CD1c-positive myeloid dendritic cell (primary cell): ENCODE measurements at regions not wholly inside any gene's neighbourhood (a gene's known extent, or its start where the extent isn't known, plus 50 kb on each side); places are given as distances from the start of the nearest gene placed in this dataset.
"Not testable (repeated sequence)": the region's sequence is repeated elsewhere in the genome, so short reads cannot be mapped to it uniquely, and the experiment has no call there.

Experiments
- DNase-seq: peaks from one replicate; pipeline ENCODE4 v3.0.0-alpha.2; 2016; ENCODE audit errors: extremely low spot score

DNA sequence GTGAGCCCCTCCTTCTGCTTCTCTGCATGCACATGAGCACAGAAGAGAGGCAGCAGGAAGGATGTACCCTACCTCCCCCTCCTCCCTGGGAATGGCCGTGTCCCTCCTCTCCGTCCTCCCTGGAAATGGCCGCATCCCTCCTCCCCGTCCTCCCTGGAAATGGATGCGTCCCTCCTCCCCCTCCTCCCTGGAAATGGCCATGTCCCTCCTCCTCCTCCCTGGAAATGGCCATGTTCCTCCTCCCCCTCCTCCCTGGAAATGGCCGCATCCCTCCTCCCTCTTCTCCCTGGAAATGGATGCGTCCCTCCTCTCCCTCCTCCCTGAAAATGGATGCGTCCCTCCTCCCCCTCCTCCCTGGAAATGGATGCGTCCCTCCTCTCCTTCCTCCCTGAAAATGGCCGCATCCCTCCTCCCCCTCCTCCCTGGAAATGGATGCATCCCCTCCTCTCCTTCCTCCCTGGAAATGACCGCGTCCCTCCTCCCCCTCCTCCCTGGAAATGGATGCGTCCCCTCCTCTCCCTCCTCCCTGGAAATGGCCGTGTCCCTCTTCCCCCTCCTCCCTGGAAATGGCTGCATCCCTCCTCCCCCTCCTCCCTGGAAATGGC, 428.6 kb downstream of the AACS start:
- no peak for DNase-seq

DNA sequence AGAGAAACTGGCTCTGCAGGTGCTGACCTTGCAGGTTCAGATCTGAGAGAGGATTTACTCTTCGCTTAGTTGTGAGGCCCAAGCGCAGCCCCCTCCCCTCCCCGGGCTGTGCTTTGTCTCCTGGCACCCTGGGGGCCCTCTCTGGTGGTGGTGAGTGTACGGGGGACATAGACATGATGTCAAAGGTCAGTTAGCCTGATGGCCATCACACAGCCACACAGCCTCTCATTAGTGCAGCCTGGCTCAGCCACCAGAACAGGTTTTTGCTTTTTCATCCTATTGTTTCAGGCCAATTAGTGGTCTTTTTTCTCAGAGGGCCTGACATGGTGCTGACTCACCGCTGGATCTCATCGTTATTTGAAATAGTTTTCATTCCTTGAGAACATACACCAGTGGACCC, 437.9 kb downstream of the AACS start:
- no peak for DNase-seq

DNA sequence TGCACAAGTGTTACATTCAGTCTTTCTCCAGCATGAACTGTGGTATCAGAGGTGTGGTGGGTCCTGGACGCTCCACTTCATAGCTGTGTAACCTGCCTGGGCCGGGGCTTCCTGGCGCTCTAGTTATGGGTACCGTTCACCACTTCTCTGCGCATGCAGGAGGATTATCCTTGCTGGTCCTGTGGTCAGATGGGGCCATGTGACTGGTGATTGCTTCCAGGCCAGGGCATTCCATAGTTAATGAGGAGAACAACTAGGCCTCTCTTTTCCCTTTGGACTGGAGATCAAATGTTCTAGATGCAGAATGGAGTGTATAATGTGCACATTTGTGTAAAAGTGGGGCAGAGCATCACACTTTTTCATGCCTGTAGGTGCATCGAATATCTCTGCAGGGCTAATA, 444.0 kb downstream of the AACS start:
- DNase-seq, result no peak

DNA sequence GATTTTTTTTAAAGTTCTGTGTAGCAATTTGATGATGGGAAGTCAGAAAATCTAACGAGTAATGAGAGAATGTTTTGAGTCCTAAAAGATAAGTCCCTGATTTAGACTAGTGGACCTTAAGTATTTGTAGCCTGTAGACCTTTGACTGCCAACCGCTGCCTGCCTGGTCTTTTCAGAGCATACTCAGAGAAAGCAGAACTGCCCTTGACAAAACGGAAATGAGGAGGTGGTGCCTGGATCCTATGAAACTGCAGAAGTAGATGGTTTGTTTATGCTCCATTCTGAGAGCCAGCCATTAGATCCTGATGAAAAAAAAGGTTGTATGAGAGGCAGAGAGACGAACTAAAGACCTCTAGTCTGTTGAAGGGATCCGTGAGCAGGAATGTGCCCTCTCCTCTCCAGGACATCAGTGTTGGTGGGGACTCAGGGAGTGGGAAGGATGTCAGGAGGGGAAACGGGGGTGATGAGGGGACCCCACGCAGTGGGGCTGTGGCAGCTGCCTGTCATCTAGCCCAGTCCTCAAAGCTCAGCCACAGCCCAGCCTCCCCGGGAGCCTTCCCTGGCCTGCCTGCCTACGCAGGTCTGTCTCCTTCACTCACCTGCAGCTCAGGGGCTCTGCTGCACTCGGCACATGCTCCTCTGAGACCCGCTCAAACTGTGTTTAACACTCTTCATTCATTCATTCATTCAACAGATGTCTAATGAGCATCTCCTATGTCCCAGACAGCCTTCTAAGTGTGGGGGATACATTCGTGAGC, 447.5 kb downstream of the AACS start:
- DNase-seq, result peak; percentile 10

DNA sequence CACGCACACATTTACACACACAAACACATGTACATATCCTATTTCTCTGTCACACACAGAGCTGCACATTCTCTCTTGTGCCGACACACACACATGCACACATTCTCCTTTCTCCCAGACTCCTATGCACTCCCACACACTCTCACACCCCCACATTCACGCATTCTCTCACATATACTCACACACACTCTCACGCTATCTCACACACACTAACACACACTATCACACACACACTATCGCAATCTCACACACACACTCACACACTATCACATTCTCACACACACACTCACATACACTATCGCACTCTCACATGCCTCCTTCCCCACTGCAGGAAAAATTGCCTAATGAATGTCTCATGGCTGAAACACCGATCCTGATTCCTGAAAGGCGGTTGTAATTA, 450.7 kb downstream of the AACS start:
- no peak for DNase-seq

DNA sequence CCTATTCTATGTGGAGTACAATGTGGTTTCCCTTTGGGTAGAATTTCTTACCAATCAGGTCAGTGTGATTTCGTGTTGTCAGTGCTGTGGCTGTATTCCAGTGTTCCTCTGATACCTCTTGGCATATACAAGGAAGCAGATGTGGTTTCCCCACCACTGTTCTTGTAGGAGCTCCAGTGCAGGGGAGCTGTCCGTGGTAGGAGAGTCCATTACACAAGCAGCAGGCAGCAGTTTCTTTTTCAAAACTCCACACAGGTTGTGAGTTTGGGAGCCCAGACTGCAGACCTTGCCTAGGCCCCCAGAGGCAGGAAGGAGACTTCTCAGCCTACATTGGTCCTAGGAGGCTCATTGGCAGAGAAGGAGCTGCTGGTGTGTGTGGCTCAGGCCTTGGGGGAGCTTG, 452.8 kb downstream of the AACS start:
- DNase-seq, result no peak

DNA sequence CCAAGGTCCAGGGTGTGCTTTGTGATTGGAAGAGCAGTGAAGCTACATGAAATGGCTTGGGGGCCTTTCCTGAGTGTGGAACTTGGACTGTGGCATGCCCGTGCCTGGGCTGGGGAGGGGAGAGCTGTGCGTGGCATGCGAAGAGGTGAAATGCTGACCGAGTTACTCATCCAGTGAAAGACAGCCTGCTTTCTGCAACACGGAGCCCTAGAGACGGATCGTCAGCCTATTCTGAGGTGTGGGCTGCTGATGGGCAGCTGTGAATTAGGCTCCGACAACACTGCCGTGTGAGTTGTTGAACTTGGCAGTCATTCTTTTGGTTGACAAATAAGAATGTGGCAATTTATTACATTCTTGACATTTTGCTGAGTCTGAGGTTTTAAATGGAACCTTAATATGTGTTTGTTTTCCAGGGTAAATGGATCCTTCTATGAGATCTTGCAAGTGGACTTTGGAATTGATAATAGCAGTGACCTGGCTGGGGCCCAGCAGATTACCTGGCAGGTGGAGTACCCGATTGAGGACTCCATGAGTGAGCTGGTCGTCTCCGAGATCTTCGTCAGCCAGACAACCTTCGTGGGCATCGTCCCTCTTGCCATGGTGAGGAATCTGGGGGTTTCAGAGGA, 453.9 kb downstream of the AACS start:
- no peak for DNase-seq

DNA sequence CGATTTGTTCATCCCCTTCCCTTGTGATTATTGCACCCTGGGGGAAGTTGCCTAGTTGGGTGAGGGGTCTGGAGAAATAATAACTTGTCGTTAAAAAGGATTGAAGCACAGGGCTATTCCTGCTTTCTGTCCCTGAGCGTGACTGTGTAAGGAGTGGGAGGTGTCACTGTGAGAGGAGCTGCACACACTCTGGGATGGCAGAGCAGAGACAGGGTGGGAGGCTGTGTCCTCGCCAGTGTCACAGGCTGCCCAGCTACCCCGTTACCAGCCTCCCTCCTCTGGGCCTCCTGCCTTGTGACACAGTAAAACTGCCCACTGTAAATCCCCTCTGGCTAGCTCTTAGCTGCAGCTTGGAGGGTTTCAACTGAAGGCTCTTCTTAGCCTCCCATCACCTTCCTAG, 460.6 kb downstream of the AACS start:
- DNase-seq, result no peak

DNA sequence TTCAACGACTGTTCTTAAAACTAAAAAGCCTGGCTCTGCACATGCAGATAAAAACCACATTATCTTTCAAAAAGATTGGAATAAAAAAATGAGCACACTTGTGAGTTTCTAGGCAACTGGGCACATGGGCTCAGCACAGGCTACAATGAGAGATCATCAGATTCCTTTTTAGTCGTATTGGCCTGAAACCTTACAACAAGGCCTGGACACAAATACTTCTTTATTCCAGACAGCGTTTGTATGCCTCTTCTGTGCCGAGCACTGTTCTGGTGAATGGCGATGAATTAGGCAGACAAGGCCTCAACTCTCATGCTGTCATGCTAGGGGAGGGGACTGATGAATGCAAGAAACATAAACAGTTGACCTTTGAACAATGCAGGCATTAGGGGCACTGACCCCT, 463.0 kb downstream of the AACS start:
- DNase-seq, result no peak

DNA sequence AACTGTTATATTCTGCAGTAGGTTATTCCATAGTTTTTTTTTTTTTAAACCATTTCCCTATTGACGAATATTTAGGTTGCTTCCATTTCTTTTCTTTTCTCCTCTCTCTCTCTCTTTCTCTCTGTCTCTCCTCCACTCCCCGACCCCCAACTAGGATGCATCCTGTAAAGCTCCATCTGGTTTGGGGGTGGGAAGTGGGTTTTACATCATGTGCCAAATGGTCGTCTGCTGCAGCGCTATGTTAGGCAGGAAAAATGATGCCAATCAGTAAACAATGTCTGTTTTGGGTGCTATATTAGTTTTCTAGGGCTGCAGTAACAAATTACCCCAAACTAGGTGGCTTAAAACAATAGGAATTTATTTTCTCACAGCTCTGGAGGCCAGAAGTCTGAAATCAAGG, 465.0 kb downstream of the AACS start:
- DNase-seq, result no peak

DNA sequence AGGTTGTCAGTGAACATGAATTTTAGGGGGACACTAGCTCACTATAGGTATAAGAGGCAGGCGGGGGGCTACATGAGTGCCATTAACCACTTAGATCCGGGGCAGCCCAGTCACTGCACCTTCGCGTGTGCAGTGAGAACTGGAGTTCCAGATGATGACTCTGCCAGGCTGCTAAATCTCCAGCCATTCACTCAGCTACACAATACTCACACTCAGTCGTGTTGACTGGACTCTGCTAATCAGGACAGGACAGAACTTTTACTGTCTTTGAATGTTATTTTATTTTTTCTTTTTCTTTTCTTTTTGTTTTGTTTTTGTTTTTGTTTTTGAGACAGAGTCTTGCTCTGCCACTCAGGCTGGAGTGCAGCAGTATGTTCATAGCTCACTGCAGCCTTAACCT, 465.6 kb downstream of the AACS start:
- no peak for DNase-seq

DNA sequence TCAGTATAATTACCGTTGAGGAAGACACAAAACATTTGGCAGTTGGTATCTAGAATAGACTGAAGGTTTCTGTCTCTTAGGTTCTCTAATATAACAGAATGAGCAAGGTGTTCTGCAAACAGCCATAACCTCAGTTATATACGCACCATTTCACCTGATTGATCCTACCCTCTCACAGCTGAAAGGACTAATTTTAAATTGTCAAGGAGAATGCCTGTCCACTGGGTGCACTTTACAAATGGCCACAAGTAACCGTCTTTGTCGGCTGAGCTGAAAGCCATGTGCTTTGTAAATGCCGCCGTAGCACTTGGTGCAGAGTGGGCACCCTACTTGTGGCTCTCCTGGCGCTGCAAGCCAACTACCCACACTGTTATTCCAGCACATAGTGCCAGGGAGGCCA, 466.3 kb downstream of the AACS start:
- DNase-seq, result no peak

DNA sequence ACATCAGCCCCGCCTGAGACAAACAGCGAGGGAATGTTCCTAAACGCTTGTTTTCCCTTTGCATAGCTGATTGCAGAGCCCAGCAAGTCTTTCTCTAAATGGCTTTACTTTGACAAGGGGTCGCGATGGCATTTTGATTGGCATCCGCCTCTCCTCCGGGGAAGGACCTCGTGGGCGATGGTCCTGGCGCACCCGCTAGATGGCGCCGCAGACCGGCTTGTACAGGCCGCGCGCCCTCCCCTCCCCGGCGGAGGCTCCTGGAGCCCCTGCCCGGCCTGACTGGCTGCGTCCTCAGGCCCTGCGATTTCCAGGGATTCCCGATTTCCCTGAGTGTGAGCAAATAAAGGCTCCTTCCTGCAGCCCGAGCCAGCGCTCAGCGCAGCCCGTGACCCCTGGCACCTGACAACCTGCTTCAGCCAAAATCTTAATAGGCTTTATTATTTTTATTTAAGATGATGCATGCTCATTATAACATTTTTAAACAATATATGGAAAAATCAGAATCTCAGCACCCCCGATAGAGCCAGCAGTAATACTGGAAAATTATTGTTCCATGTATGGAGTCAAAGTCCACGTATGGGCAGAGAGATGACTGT, 468.3 kb downstream of the AACS start:
- DNase-seq, result no peak

DNA sequence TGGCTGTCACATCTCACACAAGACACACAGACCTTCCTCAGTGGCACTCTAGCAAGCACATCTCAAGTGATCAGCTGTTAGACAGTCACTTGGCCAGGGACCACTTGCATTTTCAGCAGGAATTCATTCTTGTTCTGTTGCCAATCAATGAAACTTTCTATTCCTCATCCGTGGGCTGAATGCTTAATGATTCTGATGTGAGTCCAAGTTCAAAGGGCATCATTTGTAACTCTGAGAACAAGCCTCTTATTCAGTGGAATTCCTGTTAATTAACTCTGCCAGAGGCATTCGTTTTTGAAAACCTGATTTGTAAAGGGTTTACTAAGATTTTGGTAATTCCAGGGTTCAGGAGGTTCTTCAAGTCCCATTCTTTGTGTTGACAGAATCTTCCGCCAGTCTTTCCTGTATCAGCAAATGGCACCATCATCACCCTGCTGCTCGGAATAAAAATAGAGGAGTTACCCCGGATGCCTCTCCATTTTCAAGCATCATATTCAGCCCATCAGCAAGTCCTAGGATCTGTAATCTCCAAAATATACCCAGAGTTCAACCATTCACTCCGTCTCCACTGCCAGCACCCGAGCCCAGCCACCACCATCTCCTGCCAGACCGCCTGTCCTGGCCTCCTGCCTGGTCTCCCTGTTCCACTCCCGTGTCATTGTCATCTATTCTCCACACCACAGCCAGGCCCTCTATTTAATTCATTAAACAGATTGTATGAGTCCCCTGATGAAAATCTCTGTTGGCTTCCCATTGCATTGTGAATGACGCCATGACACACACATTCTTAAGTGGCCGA, 473.4 kb downstream of the AACS start:
- DNase-seq, result no peak

DNA sequence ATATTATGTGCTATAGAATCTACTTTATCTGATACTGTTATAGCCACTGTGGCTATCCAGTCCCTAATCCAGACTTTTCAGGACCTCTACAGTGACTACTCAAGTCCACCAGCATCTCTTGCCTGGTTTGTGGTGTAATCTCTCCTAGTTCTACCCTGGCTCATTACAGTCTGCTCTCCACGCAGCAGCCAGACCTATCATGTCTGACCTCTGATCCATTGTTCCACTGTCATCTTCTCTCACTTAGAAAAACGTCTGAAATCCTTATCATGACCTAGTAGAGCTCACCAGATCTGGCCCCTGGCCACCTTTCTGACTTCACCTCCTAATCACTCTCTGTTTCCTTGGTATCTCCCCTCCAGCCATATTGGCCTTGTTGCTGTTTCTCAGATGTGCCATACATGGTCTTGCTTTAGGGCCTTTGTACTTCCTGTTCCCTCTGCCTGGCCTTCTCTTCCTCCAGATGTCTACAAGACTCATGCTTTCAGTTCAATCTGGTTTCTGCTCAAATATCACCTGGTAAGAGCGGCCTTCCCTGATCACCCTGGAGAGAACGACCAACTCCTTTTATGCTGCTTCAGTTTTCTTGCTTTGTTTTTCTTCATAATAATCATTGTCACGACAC, 475.5 kb downstream of the AACS start:
- DNase-seq, result no peak

DNA sequence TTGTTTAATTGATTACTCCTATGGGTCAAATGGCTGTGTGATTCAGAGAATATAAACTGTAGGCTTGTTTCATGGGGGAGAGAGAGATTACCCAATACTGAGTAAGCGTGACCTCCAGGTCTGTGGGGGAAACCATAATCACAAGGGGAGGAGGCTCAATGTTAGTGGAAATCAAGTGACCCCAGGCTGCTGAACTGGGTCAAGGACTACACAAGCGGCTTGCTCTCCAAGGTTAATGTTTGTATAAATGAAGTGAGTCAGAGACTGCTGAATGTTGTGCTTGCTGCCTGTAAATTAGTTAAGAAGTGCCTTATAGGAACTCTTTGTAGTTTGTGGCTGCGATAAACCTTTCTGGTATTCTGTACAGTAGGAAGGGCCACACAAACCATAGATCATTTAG, 479.7 kb downstream of the AACS start:
- no peak for DNase-seq

DNA sequence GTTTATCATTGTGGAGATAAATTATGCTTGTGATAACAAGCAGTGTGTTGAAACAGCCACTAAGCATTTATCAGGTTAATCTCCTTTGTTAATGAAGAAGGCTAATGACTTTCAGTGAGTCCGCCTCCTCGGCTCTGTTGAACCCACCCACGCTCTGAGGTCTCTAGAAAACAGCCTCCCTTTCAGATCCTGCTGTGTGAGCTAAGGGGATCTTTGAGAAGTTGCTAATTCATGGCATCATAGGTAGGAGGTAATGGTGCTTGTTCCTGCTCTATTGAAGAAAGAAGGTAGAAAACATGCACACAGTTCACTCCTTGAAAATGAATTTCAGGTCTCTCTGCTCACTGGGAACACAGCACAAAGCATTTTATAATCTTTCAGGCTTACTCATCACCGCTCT, 483.9 kb downstream of the AACS start:
- DNase-seq, result no peak

DNA sequence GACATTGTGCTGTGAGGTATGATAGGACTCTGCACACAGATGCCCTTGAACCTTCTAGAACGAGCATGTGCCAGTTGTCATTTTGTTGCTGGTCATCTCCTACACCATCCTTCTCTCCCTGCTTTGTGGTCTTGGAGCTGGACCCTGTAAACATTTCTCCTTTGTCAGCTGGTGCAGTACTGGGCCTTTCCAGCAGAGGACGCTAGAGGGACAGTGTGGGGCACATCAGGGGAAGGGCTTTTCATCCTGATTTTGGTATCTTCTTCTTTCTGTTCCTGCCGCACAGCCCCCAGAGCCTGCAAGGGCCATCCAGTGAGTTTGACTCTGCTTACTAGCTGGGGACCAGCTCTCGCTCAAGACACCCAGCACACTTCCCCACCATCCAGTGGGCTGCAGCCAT, 484.6 kb downstream of the AACS start:
- no peak for DNase-seq

DNA sequence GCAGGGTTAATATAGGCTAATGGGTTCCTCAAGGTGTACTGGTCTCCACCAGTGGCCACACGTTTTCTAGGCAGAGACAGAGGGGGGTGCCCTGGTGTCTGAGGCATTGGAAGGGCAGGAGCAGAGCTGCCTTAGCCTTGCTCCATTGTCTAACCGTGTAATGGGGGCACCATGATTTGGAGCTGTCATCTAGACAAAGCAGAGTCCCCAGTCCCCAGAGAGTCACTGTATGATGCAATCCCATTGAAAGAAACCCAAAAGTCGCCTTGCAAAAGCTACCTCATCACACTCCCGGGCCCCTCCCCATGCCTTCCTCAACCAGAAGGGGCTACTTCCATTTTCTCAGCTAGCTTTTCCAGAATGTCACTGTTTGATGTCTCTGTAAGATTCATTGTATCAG, 487.1 kb downstream of the AACS start:
- DNase-seq, result no peak

DNA sequence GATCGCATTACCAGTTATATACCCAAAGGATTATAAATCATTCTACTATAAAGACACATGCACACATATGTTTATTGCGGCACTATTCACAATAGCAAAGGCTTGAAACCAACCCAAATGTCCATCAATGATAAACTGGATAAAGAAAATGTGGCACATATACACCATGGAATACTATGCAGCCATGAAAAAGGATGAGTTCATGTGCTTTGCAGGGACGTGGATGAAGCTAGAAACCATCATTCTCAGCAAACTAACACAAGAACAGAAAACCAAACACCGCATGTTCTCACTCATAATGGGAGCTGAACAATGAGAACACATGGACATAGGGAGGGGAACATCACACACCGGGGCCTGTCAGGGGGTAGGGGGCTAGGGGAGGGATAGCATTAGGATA, 495.8 kb downstream of the AACS start:
- DNase-seq, result not testable (repeated sequence)

DNA sequence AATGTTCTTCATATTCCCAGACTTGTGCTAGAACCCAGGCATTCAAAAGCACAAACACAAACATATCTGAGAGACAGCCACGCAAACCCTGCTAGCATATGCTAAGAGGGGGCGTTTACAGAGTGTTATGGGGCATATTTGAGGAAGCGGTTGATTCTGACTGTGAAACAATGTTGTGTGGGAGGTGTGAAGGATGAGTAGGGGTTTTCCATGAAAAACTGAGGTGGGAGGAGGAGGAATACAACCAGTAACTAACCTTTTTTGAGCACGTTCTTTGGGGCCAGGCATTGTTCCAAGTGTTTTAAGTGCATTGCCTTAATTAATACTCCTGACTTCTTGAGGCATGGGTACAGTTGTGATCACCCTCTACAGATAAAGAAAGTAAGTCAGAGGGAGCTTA, 499.5 kb downstream of the AACS start:
- peak; percentile 2 for DNase-seq

DNA sequence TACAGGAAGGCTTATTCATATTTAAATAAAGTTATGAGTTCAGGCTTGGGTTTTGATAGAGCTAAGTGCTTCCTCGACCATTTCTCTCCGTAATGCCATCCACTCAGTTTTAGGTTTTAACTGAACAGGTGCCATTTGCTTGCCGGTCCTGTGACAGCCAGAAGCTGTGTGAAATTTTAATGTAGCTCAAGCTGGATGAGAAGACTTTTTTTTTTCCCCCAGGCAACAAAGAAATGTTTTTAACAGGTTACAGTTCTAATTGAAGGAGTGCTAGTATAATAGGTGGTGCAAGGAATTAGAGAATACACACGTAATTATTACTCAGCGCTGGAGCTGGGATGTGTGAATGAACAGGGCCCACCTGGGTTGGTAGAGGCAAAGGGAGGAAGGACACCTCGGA, 502.3 kb downstream of the AACS start:
- no peak for DNase-seq
